ENCODE measurements at regions not wholly inside any gene's neighbourhood (a gene's known extent, or its start where the extent isn't known, plus 50 kb on each side); places are given as distances from the start of the nearest gene placed in this dataset.

DNA sequence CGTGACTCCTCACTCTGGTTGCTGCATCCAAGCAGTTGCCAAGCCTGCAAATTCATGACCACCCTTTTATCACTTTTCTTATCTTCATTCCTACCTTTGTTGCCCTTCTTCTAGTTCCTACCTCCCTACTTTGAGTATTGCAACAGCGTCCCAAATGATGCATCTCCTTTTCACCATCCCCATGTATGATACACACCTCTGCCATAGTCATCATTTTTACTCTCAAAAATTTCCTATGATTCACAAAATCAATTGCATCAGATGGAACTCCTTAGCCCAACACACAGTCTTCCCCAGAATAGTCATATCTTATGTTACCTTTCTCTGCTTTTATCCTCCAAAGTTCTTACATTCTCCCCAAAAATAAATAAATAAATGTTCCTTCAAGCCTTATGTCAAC is 262.6 kb downstream of the TBL1XR1 start:
- intact Hi-C loops (cut with micrococcal nuclease; ENCODE audit: unreplicated experiment), result no loop called here
- H3K9me2 ChIP-seq (ENCODE audit: insufficient read depth, low read length), result no peaks in the 10 kb centered on the region
- POLR2A ChIA-PET, result no interaction called here

DNA sequence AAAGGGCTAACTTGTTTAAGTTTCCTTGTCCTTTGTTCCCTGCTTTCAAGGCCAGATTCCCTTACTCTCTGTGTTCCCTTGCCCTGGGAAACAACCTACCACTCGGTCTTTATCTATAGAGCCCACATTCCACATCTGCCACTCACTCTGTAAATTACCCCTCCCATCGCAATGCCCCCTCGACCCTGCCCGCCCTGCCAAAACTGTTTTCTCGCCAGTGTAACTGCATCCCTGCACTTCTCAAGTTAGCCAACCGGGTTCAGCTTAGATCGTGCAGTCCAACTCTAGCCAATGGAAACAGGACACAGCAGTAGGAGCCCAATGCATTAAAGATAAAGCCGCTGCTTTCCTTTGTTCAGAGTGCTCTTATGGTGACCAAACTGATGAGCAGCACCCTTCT is 263.6 kb downstream of the TBL1XR1 start:
- Histone ChIP-seq H3K79me2 (ENCODE audit: insufficient read depth, low read depth, low read length) (no peaks in the 10 kb centered on the region), H3K36me3 (ENCODE audit: insufficient read depth, low read length) (no peaks in the 10 kb centered on the region), H3K27ac (ENCODE audit: low read depth, low read length, poor library complexity, severe bottlenecking) (no peak overlapping the region), H4K20me1 (ENCODE audit: insufficient read depth, low read length) (no peaks in the 10 kb centered on the region), H3K4me1 (ENCODE audit: insufficient read depth, low read length, poor library complexity, severe bottlenecking) (no peaks in the 10 kb centered on the region), H3K4me3 (ENCODE audit: low read depth, low read length, poor library complexity, severe bottlenecking) (no peak overlapping the region), H2AFZ (ENCODE audit: low read length) (no peak overlapping the region), H3K4me2 (ENCODE audit: low read length) (no peak overlapping the region), H3K9me3 (ENCODE audit: low read length) (no peaks in the 10 kb centered on the region), H3K9me2 (ENCODE audit: insufficient read depth, low read length) (no peaks in the 10 kb centered on the region)
- no peak for DNase-seq (ENCODE audit: low spot score)
- no TSS peak for BruUV-seq (replicated peaks)
- ChIA-PET CTCF (ENCODE audit: unreplicated experiment) (no interaction called here), POLR2A (no interaction called here)
- TF ChIP-seq, protein P1, sequence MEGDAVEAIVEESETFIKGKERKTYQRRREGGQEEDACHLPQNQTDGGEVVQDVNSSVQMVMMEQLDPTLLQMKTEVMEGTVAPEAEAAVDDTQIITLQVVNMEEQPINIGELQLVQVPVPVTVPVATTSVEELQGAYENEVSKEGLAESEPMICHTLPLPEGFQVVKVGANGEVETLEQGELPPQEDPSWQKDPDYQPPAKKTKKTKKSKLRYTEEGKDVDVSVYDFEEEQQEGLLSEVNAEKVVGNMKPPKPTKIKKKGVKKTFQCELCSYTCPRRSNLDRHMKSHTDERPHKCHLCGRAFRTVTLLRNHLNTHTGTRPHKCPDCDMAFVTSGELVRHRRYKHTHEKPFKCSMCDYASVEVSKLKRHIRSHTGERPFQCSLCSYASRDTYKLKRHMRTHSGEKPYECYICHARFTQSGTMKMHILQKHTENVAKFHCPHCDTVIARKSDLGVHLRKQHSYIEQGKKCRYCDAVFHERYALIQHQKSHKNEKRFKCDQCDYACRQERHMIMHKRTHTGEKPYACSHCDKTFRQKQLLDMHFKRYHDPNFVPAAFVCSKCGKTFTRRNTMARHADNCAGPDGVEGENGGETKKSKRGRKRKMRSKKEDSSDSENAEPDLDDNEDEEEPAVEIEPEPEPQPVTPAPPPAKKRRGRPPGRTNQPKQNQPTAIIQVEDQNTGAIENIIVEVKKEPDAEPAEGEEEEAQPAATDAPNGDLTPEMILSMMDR (conservative IDR thresholded peaks at IDR 0.05; ENCODE audit: low read length), result no peak
- TF ChIP-seq EZH2phosphoT487 (IDR thresholded peaks at IDR 0.05; ENCODE audit: borderline replicate concordance, low read depth, low read length), result no peak
- intact Hi-C loops (cut with micrococcal nuclease; ENCODE audit: unreplicated experiment), result no loop called here

More for the DNA sequence above, 262.6 kb downstream of the TBL1XR1 start:
- Histone ChIP-seq H3K27ac (ENCODE audit: low read depth, low read length, poor library complexity, severe bottlenecking) (no peak overlapping the region), H3K36me3 (ENCODE audit: insufficient read depth, low read length) (no peaks in the 10 kb centered on the region), H3K9me3 (ENCODE audit: low read length) (no peaks in the 10 kb centered on the region), H3K4me1 (ENCODE audit: insufficient read depth, low read length, poor library complexity, severe bottlenecking) (no peaks in the 10 kb centered on the region), H2AFZ (ENCODE audit: low read length) (no peak overlapping the region), H4K20me1 (ENCODE audit: insufficient read depth, low read length) (no peaks in the 10 kb centered on the region), H3K4me2 (ENCODE audit: low read length) (no peak overlapping the region), H3K4me3 (ENCODE audit: low read depth, low read length, poor library complexity, severe bottlenecking) (no peak overlapping the region), H3K79me2 (ENCODE audit: insufficient read depth, low read depth, low read length) (no peaks in the 10 kb centered on the region)
- no peak for TF ChIP-seq EZH2phosphoT487 (IDR thresholded peaks at IDR 0.05; ENCODE audit: borderline replicate concordance, low read depth, low read length)
- TF ChIP-seq, protein P1 (conservative IDR thresholded peaks at IDR 0.05; ENCODE audit: low read length), result no peak
- CTCF ChIA-PET (ENCODE audit: unreplicated experiment), result no interaction called here
- DNase-seq (ENCODE audit: low spot score), result no peak
- no TSS peak for BruUV-seq (replicated peaks)

DNA sequence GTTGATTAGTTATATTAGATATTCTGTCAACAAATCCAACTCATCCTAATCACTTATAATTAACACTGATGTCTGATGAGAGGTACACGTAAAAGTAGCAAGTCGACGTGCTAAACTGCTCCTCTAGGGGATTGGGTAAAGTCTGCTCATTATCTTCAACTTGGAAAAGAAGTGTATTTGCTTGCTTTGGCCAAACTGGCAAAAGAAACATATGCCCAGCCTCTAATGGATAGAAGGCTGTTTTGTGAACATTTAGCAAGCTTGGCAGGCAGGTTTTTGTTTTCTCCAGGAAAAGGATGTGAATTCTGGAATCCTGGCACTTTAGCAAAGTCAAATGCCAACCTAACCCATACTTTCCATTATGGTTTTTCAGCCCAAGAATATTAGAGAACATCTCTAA is 264.8 kb downstream of the TBL1XR1 start:
- intact Hi-C loops (cut with micrococcal nuclease; ENCODE audit: unreplicated experiment), result no loop called here
- POLR2A ChIA-PET, result interaction anchor here (0.6 kb wide), 1 partner anchor 372 kb away, joined by 5 read pairs; no protein-coding TSS in a partner anchor

More for the DNA sequence above, 264.8 kb downstream of the TBL1XR1 start:
- DNase-seq (ENCODE audit: low spot score), result no peak
- H3K36me3 ChIP-seq (ENCODE audit: insufficient read depth, low read length), result no peaks in the 10 kb centered on the region
- CTCF ChIA-PET (ENCODE audit: unreplicated experiment), result no interaction called here
- H3K9me2 ChIP-seq (ENCODE audit: insufficient read depth, low read length), result no peaks in the 10 kb centered on the region
- TF ChIP-seq, protein P1 (conservative IDR thresholded peaks at IDR 0.05; ENCODE audit: low read length), result no peak
- TF ChIP-seq EZH2phosphoT487 (IDR thresholded peaks at IDR 0.05; ENCODE audit: borderline replicate concordance, low read depth, low read length), result no peak
- BruUV-seq (replicated peaks), result no TSS peak
- H4K20me1 ChIP-seq (ENCODE audit: insufficient read depth, low read length), result no peaks in the 10 kb centered on the region
- H3K4me3 ChIP-seq (ENCODE audit: low read depth, low read length, poor library complexity, severe bottlenecking), result no peak overlapping the region
- H3K9me3 ChIP-seq (ENCODE audit: low read length), result no peaks in the 10 kb centered on the region
- H3K79me2 ChIP-seq (ENCODE audit: insufficient read depth, low read depth, low read length), result no peaks in the 10 kb centered on the region
- no peaks in the 10 kb centered on the region for H3K4me1 ChIP-seq (ENCODE audit: insufficient read depth, low read length, poor library complexity, severe bottlenecking)
- H3K4me2 ChIP-seq (ENCODE audit: low read length), result no peak overlapping the region
- no peak overlapping the region for H2AFZ ChIP-seq (ENCODE audit: low read length)
- H3K27ac ChIP-seq (ENCODE audit: low read depth, low read length, poor library complexity, severe bottlenecking), result no peak overlapping the region
